CD14-positive monocyte (primary cell): ENCODE measurements at regions not wholly inside any gene's neighbourhood (a gene's known extent, or its start where the extent isn't known, plus 50 kb on each side); places are given as distances from the start of the nearest gene placed in this dataset.
A peak's percentile ranks its signal among the peaks of the same experiment; 100 is the strongest.

ENCODE experiments used
- DNase-seq, 3 donors: peaks; one replicate each; pipeline ENCODE4 v3.0.0-alpha.2; 2011 to 2022
- H2AFZ ChIP-seq: 2 replicates; pipeline ENCODE4 v1.6.0; 2012; ENCODE audit warnings: mild to moderate bottlenecking, low read depth, low read length, inconsistent platforms; ENCODE audit not compliant: insufficient read depth, poor library complexity, severe bottlenecking
- H3K27ac ChIP-seq, 2 donors: 1 replicate in 1 of 2; 2 replicates in 1 of 2; pipeline ENCODE4 v1.5.1; 2012 to 2013; ENCODE audit warnings: low read length in 2 of 2, control low read depth in 1 of 2, inconsistent platforms in 1 of 2, low read depth in 1 of 2, mild to moderate bottlenecking in 1 of 2
- H3K27me3 ChIP-seq, 2 donors: one replicate each; pipeline versions ENCODE4 v1.6.0 to v1.6.1; 2011 to 2013; ENCODE audit warnings: low read length in 2 of 2; ENCODE audit not compliant: control insufficient read depth in 2 of 2, insufficient read depth in 2 of 2
- H3K36me3 ChIP-seq, 2 donors: replicated peaks in 1 of 2; 1 replicate in 1 of 2; 2 replicates in 1 of 2; pipeline versions ENCODE4 v1.5.1 to v1.6.1; 2012 to 2013; ENCODE audit warnings: low read length in 2 of 2, control low read depth in 1 of 2, inconsistent platforms in 1 of 2, mild to moderate bottlenecking in 1 of 2; ENCODE audit not compliant: insufficient read depth in 2 of 2, control insufficient read depth in 1 of 2
- H3K4me1 ChIP-seq, 2 donors: 1 replicate in 1 of 2; 2 replicates in 1 of 2; pipeline versions ENCODE4 v1.5.1 to v1.6.1; 2012 to 2013; ENCODE audit warnings: low read length in 2 of 2, control low read depth in 1 of 2, inconsistent platforms in 1 of 2, mild to moderate bottlenecking in 1 of 2, moderate library complexity in 1 of 2; ENCODE audit not compliant: insufficient read depth in 2 of 2, control insufficient read depth in 1 of 2
- H3K4me2 ChIP-seq: replicated peaks from 2 replicates; pipeline ENCODE3; 2012; ENCODE audit warnings: low read length, moderate library complexity, mild to moderate bottlenecking; ENCODE audit not compliant: poor library complexity, severe bottlenecking; ENCODE audit errors: extremely low read depth
- H3K4me3 ChIP-seq, 3 experiments: fragments of 200-600 bp in 1 of 3; sonication (generic) in 1 of 3; replicated peaks in 1 of 3; 1 replicate in 2 of 3; 2 replicates in 1 of 3; pipeline ENCODE4 v1.5.1; 2011 to 2013; ENCODE audit warnings: low read length in 3 of 3, mild to moderate bottlenecking in 3 of 3, control low read depth in 2 of 3, low read depth in 2 of 3, inconsistent platforms in 1 of 3, moderate library complexity in 1 of 3
- H3K79me2 ChIP-seq: 2 replicates; pipeline ENCODE4 v1.6.0; 2012; ENCODE audit warnings: mild to moderate bottlenecking, control low read depth, inconsistent platforms, low read length, moderate library complexity; ENCODE audit not compliant: insufficient read depth
- H3K9ac ChIP-seq: 2 replicates; pipeline ENCODE4 v1.6.0; 2017; ENCODE audit warnings: low read length, mild to moderate bottlenecking; ENCODE audit not compliant: insufficient read depth, poor library complexity, severe bottlenecking
- H3K9me3 ChIP-seq, 2 donors: replicated peaks in 1 of 2; 1 replicate in 1 of 2; 2 replicates in 1 of 2; pipeline versions ENCODE4 v1.5.1 to v1.6.1; 2012 to 2013; ENCODE audit warnings: low read length in 2 of 2, control low read depth in 1 of 2; ENCODE audit not compliant: control insufficient read depth in 1 of 2, insufficient read depth in 1 of 2
- H4K20me1 ChIP-seq: 2 replicates; pipeline ENCODE4 v1.6.0; 2012; ENCODE audit warnings: mild to moderate bottlenecking, low read length, control low read depth, moderate library complexity; ENCODE audit not compliant: insufficient read depth
- H3K27ac Mint-ChIP-seq, 7 donors: one replicate each; pipeline ENCODE4 v1.8.0; 2020; ENCODE audit warnings: mild to moderate bottlenecking in 7 of 7, mixed read lengths in 7 of 7, moderate library complexity in 6 of 7, inconsistent platforms in 2 of 7
- H3K27me3 Mint-ChIP-seq, 3 donors: one replicate each; pipeline ENCODE4 v1.8.0; 2021 to 2022; ENCODE audit warnings: low read depth in 3 of 3, mild to moderate bottlenecking in 3 of 3, mixed read lengths in 3 of 3, moderate library complexity in 3 of 3, inconsistent platforms in 1 of 3
- H3K36me3 Mint-ChIP-seq, 2 donors: one replicate each; pipeline ENCODE4 v1.8.0; 2020; ENCODE audit warnings: mixed read lengths in 2 of 2, inconsistent platforms in 1 of 2, mild to moderate bottlenecking in 1 of 2
- H3K4me1 Mint-ChIP-seq: one replicate; pipeline ENCODE4 v1.8.0; 2020; ENCODE audit warnings: mild to moderate bottlenecking, mixed read lengths
- H3K4me3 Mint-ChIP-seq, 2 donors: one replicate each; pipeline ENCODE4 v1.8.0; 2020; ENCODE audit warnings: mild to moderate bottlenecking in 2 of 2, mixed read lengths in 2 of 2, moderate library complexity in 1 of 2
- H3K9me3 Mint-ChIP-seq, 7 donors: one replicate each; pipeline ENCODE4 v1.8.0; 2020 to 2022; ENCODE audit warnings: mixed read lengths in 7 of 7, mild to moderate bottlenecking in 6 of 7, moderate library complexity in 6 of 7, inconsistent platforms in 2 of 7
- WGBS: methylation state at CpG from one replicate; pipeline ENCODE4 v1.1.5; 2013; ENCODE audit warnings: missing lambda C conversion rate; ENCODE audit not compliant: insufficient coverage; 5-methylcytosine and 5-hydroxymethylcytosine counted together
- intact Hi-C, 2 donors: fragments of 100-400 bp; cut with micrococcal nuclease; formaldehyde crosslinking; loops; one replicate each; pipeline versions ENCODE4 v1.15.0 to v1.15.1; 2023
- TF ChIP-seq, protein P1 (sequence below): fragments of 200-600 bp; IDR thresholded peaks from one replicate; pipeline ENCODE4 v1.8.0; 2022; ENCODE audit warnings: antibody characterized with exemption, mild to moderate bottlenecking

DNA sequence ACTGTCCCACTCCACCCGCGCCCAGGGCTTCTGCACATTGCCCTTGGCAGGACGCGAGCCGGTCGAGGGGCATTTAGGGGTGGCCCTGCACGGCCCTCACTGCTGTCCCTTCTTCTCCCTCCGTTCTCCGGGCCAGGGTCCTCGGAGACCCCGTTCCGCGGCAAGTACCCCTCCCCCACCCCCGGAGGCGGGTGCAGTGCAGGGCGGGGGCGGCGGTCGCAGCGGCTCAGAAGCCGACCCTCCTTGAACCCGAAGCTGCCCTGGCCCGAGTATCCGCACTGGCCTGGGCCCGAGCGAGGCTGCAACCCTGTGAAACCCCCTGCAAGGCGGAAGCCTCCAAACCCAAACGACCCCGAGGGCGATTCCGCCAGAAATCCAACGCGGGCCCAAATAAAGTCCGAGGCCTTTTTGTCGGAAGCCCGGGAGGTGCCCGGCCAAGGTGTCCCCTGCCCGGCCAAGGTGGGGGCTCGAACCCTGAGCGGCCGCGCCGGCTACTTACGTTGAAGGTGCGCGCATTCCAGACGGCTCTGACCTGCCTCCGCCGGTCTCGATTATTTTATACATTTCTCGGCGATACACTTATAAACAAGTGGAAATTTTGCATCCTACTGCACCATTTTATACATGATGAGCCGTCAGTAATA is 53.1 kb upstream of the TMEM33 start:
- DNase-seq: no peak
- intact Hi-C loops: loop anchor here (2.0 to 10.0 kb wide), 3 partner anchors 187 to 601 kb away; no protein-coding TSS in a partner anchor
- peak overlapping the region; percentile 50 for H2AFZ ChIP-seq

More for the DNA sequence above, 53.1 kb upstream of the TMEM33 start:
- peaks cover 0 to 34% of the 10 kb centered on the region in 2 donors for H3K9me3 ChIP-seq
- peak overlapping the region; percentile 44 for H3K4me2 ChIP-seq
- Mint-ChIP-seq H3K27me3 (peaks cover 90 to 93% (median 92%) of the 10 kb centered on the region in 3 donors), H3K9me3 (peaks cover 0 to 22% (median 5%) of the 10 kb centered on the region in 7 donors), H3K4me3 (peak overlapping the region in 1 of 2 donors; percentile 73), H3K27ac (no peak overlapping the region), H3K36me3 (no peaks in the 10 kb centered on the region), H3K4me1 (peaks cover 11% of the 10 kb centered on the region)
- H3K79me2 ChIP-seq: no peaks in the 10 kb centered on the region
- 2% methylated on average over 50 of the region's 53 CpGs for WGBS
- peaks cover 82 to 95% of the 10 kb centered on the region in 2 donors for H3K27me3 ChIP-seq
- H3K4me1 ChIP-seq: peaks cover 13 to 16% of the 10 kb centered on the region in 2 donors
- H4K20me1 ChIP-seq: no peaks in the 10 kb centered on the region
- no peaks in the 10 kb centered on the region for H3K36me3 ChIP-seq
- TF ChIP-seq, protein P1, sequence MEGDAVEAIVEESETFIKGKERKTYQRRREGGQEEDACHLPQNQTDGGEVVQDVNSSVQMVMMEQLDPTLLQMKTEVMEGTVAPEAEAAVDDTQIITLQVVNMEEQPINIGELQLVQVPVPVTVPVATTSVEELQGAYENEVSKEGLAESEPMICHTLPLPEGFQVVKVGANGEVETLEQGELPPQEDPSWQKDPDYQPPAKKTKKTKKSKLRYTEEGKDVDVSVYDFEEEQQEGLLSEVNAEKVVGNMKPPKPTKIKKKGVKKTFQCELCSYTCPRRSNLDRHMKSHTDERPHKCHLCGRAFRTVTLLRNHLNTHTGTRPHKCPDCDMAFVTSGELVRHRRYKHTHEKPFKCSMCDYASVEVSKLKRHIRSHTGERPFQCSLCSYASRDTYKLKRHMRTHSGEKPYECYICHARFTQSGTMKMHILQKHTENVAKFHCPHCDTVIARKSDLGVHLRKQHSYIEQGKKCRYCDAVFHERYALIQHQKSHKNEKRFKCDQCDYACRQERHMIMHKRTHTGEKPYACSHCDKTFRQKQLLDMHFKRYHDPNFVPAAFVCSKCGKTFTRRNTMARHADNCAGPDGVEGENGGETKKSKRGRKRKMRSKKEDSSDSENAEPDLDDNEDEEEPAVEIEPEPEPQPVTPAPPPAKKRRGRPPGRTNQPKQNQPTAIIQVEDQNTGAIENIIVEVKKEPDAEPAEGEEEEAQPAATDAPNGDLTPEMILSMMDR: no peak
- peak overlapping the region in 1 of 3 experiments; percentile 42 for H3K4me3 ChIP-seq
- no peak overlapping the region for H3K27ac ChIP-seq
- H3K9ac ChIP-seq: no peak overlapping the region
